ENCODE measurements at regions not wholly inside any gene's neighbourhood (a gene's known extent, or its start where the extent isn't known, plus 50 kb on each side); places are given as distances from the start of the nearest gene placed in this dataset.

GRCh38 chr10:3900391-3900790 lies 115.4 kb upstream of the KLF6 start:
- no peak for ATAC-seq
- Histone ChIP-seq H3K9me3 (no peaks in the 10 kb centered on the region), H3K27ac (no peak overlapping the region), H3K36me3 (no peaks in the 10 kb centered on the region), H3K4me1 (peaks cover 16% of the 10 kb centered on the region), H3K27me3 (ENCODE audit: low read depth) (no peaks in the 10 kb centered on the region), H3K4me3 (no peak overlapping the region)
- no peak for DNase-seq
- intact Hi-C loops (cut with DNase I) = no loop called here
- TF ChIP-seq CTCF (IDR thresholded peaks at IDR 0.05) = no peak

- TF ChIP-seq CTCF (IDR thresholded peaks at IDR 0.05) = no peak
- Histone ChIP-seq H3K9me3 (no peaks in the 10 kb centered on the region), H3K27me3 (ENCODE audit: low read depth) (no peaks in the 10 kb centered on the region), H3K27ac (no peak overlapping the region), H3K4me1 (peaks cover 29% of the 10 kb centered on the region), H3K4me3 (no peak overlapping the region), H3K36me3 (no peaks in the 10 kb centered on the region)
- intact Hi-C loops (cut with DNase I) = no loop called here
- peak; percentile 55 to 82 for ATAC-seq
- peak; percentile 60 for DNase-seq
Observed at GRCh38 chr10:3898821-3899220, 113.8 kb upstream of the KLF6 start.

- Histone ChIP-seq H3K27ac (no peak overlapping the region), H3K36me3 (no peaks in the 10 kb centered on the region), H3K27me3 (ENCODE audit: low read depth) (no peaks in the 10 kb centered on the region), H3K4me1 (peaks cover 25% of the 10 kb centered on the region), H3K9me3 (no peaks in the 10 kb centered on the region), H3K4me3 (no peak overlapping the region)
- ATAC-seq = no peak
- DNase-seq = no peak
- TF ChIP-seq CTCF (IDR thresholded peaks at IDR 0.05) = no peak
- intact Hi-C loops (cut with DNase I) = no loop called here
Observed at GRCh38 chr10:3897156-3897555, 112.1 kb upstream of the KLF6 start.

GRCh38 chr10:3896161-3896560 lies 111.2 kb upstream of the KLF6 start:
- H3K27ac ChIP-seq = no peak overlapping the region
- H3K4me3 ChIP-seq = no peak overlapping the region
- intact Hi-C loops (cut with DNase I) = no loop called here
- H3K36me3 ChIP-seq = no peaks in the 10 kb centered on the region
- ATAC-seq = no peak
- TF ChIP-seq CTCF (IDR thresholded peaks at IDR 0.05) = no peak
- DNase-seq = no peak
- H3K9me3 ChIP-seq = no peaks in the 10 kb centered on the region
- peaks cover 23% of the 10 kb centered on the region for H3K4me1 ChIP-seq
- no peaks in the 10 kb centered on the region for H3K27me3 ChIP-seq (ENCODE audit: low read depth)

- intact Hi-C loops (cut with DNase I) = no loop called here
- ATAC-seq = no peak
Observed at GRCh38 chr10:3895045-3895631, 110.1 kb upstream of the KLF6 start.

More at GRCh38 chr10:3895045-3895631, 110.1 kb upstream of the KLF6 start:
- DNase-seq = no peak
- peaks cover 23% of the 10 kb centered on the region for H3K4me1 ChIP-seq
- TF ChIP-seq CTCF (IDR thresholded peaks at IDR 0.05) = no peak
- H3K9me3 ChIP-seq = no peaks in the 10 kb centered on the region
- H3K36me3 ChIP-seq = no peaks in the 10 kb centered on the region
- H3K4me3 ChIP-seq = no peak overlapping the region
- no peak overlapping the region for H3K27ac ChIP-seq
- no peaks in the 10 kb centered on the region for H3K27me3 ChIP-seq (ENCODE audit: low read depth)

Data from lower lobe of right lung (tissue), 2 donors.